ENCODE measurements at regions not wholly inside any gene's neighbourhood (a gene's known extent, or its start where the extent isn't known, plus 50 kb on each side); places are given as distances from the start of the nearest gene placed in this dataset.

GRCh38 chr4:18130256-18130655, 108.7 kb upstream of the LCORL start:
- no peaks in the 10 kb centered on the region for H3K4me1 ChIP-seq
- Mint-ChIP-seq H3K4me1 (ENCODE audit: low read depth, unreplicated experiment) (no peaks in the 10 kb centered on the region), H3K27me3 (ENCODE audit: insufficient read depth, unreplicated experiment) (no peaks in the 10 kb centered on the region), H3K9me3 (ENCODE audit: unreplicated experiment) (no peaks in the 10 kb centered on the region), H3K27ac (ENCODE audit: unreplicated experiment) (no peak overlapping the region), H3K4me3 (ENCODE audit: unreplicated experiment) (no peak overlapping the region), H3K36me3 (ENCODE audit: insufficient read depth, unreplicated experiment) (no peaks in the 10 kb centered on the region)
- no peaks in the 10 kb centered on the region for H3K9me3 ChIP-seq
- TF ChIP-seq, protein P1, sequence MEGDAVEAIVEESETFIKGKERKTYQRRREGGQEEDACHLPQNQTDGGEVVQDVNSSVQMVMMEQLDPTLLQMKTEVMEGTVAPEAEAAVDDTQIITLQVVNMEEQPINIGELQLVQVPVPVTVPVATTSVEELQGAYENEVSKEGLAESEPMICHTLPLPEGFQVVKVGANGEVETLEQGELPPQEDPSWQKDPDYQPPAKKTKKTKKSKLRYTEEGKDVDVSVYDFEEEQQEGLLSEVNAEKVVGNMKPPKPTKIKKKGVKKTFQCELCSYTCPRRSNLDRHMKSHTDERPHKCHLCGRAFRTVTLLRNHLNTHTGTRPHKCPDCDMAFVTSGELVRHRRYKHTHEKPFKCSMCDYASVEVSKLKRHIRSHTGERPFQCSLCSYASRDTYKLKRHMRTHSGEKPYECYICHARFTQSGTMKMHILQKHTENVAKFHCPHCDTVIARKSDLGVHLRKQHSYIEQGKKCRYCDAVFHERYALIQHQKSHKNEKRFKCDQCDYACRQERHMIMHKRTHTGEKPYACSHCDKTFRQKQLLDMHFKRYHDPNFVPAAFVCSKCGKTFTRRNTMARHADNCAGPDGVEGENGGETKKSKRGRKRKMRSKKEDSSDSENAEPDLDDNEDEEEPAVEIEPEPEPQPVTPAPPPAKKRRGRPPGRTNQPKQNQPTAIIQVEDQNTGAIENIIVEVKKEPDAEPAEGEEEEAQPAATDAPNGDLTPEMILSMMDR (IDR thresholded peaks at IDR 0.05; ENCODE audit: insufficient read depth in 1 of 2, low read depth in 1 of 2, low read length in 1 of 2, severe bottlenecking in 1 of 2, unreplicated experiment in 1 of 2) = no peak
- no peaks in the 10 kb centered on the region for H3K27me3 ChIP-seq (replicated peaks; ENCODE audit: control insufficient read depth, insufficient read depth, low read length)
- POLR2A ChIA-PET = no interaction called here
- H3K36me3 ChIP-seq (ENCODE audit: control insufficient read depth, insufficient read depth, low read length) = no peaks in the 10 kb centered on the region
- no TSS peak for BruUV-seq (replicated peaks)
- CTCF ChIA-PET = no interaction called here
- no peak for DNase-seq
- no peak overlapping the region for H3K4me3 ChIP-seq (ENCODE audit: low read depth, low read length)
- intact Hi-C loops (cut with micrococcal nuclease; ENCODE audit: unreplicated experiment) = no loop called here

- ChIA-PET POLR2A (no interaction called here), CTCF (no interaction called here)
- intact Hi-C loops (cut with micrococcal nuclease; ENCODE audit: unreplicated experiment) = no loop called here
- no peaks in the 10 kb centered on the region for H3K36me3 Mint-ChIP-seq (ENCODE audit: insufficient read depth, unreplicated experiment)
- no peak overlapping the region for H3K4me3 Mint-ChIP-seq (ENCODE audit: unreplicated experiment)
- no peak for DNase-seq
- no peak overlapping the region for H3K27ac Mint-ChIP-seq (ENCODE audit: unreplicated experiment)
- Histone ChIP-seq H3K27me3 (replicated peaks; ENCODE audit: control insufficient read depth, insufficient read depth, low read length) (no peaks in the 10 kb centered on the region), H3K4me1 (no peaks in the 10 kb centered on the region), H3K4me3 (ENCODE audit: low read depth, low read length) (no peak overlapping the region), H3K9me3 (no peaks in the 10 kb centered on the region), H3K36me3 (ENCODE audit: control insufficient read depth, insufficient read depth, low read length) (no peaks in the 10 kb centered on the region)
- H3K27me3 Mint-ChIP-seq (ENCODE audit: insufficient read depth, unreplicated experiment) = no peaks in the 10 kb centered on the region
- no peaks in the 10 kb centered on the region for H3K4me1 Mint-ChIP-seq (ENCODE audit: low read depth, unreplicated experiment)
- H3K9me3 Mint-ChIP-seq (ENCODE audit: unreplicated experiment) = no peaks in the 10 kb centered on the region
- TF ChIP-seq, protein P1 (IDR thresholded peaks at IDR 0.05; ENCODE audit: insufficient read depth in 1 of 2, low read depth in 1 of 2, low read length in 1 of 2, severe bottlenecking in 1 of 2, unreplicated experiment in 1 of 2) = no peak
- BruUV-seq (replicated peaks) = no TSS peak
These were observed 106.7 kb upstream of the LCORL start for GRCh38 chr4:18128241-18128640.

- H3K27me3 ChIP-seq (replicated peaks; ENCODE audit: control insufficient read depth, insufficient read depth, low read length) = no peaks in the 10 kb centered on the region
- H3K36me3 ChIP-seq (ENCODE audit: control insufficient read depth, insufficient read depth, low read length) = no peaks in the 10 kb centered on the region
- BruUV-seq (replicated peaks) = no TSS peak
- no peak for DNase-seq
- TF ChIP-seq, protein P1 (IDR thresholded peaks at IDR 0.05; ENCODE audit: insufficient read depth in 1 of 2, low read depth in 1 of 2, low read length in 1 of 2, severe bottlenecking in 1 of 2, unreplicated experiment in 1 of 2) = no peak
- no peak overlapping the region for H3K27ac Mint-ChIP-seq (ENCODE audit: unreplicated experiment)
- intact Hi-C loops (cut with micrococcal nuclease; ENCODE audit: unreplicated experiment) = no loop called here
- ChIA-PET CTCF (no interaction called here), POLR2A (no interaction called here)
- no peaks in the 10 kb centered on the region for H3K9me3 ChIP-seq
- no peak overlapping the region for H3K4me3 ChIP-seq (ENCODE audit: low read depth, low read length)
- H3K4me1 Mint-ChIP-seq (ENCODE audit: low read depth, unreplicated experiment) = no peaks in the 10 kb centered on the region
- H3K4me3 Mint-ChIP-seq (ENCODE audit: unreplicated experiment) = no peak overlapping the region
- no peaks in the 10 kb centered on the region for H3K4me1 ChIP-seq
- no peaks in the 10 kb centered on the region for H3K27me3 Mint-ChIP-seq (ENCODE audit: insufficient read depth, unreplicated experiment)
- H3K9me3 Mint-ChIP-seq (ENCODE audit: unreplicated experiment) = no peaks in the 10 kb centered on the region
- H3K36me3 Mint-ChIP-seq (ENCODE audit: insufficient read depth, unreplicated experiment) = no peaks in the 10 kb centered on the region
These were observed 105.5 kb upstream of the LCORL start for GRCh38 chr4:18127030-18127429.

All from Caco-2 (cell line).